Sigmoid colon (tissue), 4 donors: ENCODE measurements at regions not wholly inside any gene's neighbourhood (a gene's known extent, or its start where the extent isn't known, plus 50 kb on each side); places are given as distances from the start of the nearest gene placed in this dataset.

Experiments
- POLR2AphosphoS5 ChIP-seq, 4 donors: sonication (generic); formaldehyde crosslinking; IDR thresholded peaks; one replicate each; pipeline ENCODE4 v1.6.1; 2017; ENCODE audit warnings: antibody characterized with exemption in 4 of 4
- TF ChIP-seq, protein P1 (sequence below), 4 experiments: fragments of 450-650 bp in 3 of 4; fragments of 200-600 bp in 1 of 4; IDR thresholded peaks; one replicate each; pipeline ENCODE4 v1.5.1; 2016 to 2019; ENCODE audit warnings: antibody characterized with exemption in 4 of 4, mild to moderate bottlenecking in 3 of 4, moderate library complexity in 2 of 4

GRCh38 chr7:156217803-156218202 is 405.5 kb upstream of the SHH start:
- TF ChIP-seq, protein P1, sequence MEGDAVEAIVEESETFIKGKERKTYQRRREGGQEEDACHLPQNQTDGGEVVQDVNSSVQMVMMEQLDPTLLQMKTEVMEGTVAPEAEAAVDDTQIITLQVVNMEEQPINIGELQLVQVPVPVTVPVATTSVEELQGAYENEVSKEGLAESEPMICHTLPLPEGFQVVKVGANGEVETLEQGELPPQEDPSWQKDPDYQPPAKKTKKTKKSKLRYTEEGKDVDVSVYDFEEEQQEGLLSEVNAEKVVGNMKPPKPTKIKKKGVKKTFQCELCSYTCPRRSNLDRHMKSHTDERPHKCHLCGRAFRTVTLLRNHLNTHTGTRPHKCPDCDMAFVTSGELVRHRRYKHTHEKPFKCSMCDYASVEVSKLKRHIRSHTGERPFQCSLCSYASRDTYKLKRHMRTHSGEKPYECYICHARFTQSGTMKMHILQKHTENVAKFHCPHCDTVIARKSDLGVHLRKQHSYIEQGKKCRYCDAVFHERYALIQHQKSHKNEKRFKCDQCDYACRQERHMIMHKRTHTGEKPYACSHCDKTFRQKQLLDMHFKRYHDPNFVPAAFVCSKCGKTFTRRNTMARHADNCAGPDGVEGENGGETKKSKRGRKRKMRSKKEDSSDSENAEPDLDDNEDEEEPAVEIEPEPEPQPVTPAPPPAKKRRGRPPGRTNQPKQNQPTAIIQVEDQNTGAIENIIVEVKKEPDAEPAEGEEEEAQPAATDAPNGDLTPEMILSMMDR (IDR thresholded peaks at IDR 0.05): no peak
- TF ChIP-seq POLR2AphosphoS5 (IDR thresholded peaks at IDR 0.05): no peak
